ENCODE measurements at regions not wholly inside any gene's neighbourhood (a gene's known extent, or its start where the extent isn't known, plus 50 kb on each side); places are given as distances from the start of the nearest gene placed in this dataset.

GRCh38 chr14:83171761-83172160 lies 1638.1 kb upstream of the SEL1L start:
- Histone ChIP-seq H3K27me3 (ENCODE audit: insufficient read depth, poor library complexity, severe bottlenecking) (no peaks in the 10 kb centered on the region), H3K4me3 (replicated peaks; ENCODE audit: insufficient read depth, low read length) (no peak overlapping the region), H3K27ac (replicated peaks) (no peak overlapping the region)
- no peak for TF ChIP-seq POLR2AphosphoS5 (IDR thresholded peaks at IDR 0.05; ENCODE audit: low read depth)
- TF ChIP-seq, protein P1, sequence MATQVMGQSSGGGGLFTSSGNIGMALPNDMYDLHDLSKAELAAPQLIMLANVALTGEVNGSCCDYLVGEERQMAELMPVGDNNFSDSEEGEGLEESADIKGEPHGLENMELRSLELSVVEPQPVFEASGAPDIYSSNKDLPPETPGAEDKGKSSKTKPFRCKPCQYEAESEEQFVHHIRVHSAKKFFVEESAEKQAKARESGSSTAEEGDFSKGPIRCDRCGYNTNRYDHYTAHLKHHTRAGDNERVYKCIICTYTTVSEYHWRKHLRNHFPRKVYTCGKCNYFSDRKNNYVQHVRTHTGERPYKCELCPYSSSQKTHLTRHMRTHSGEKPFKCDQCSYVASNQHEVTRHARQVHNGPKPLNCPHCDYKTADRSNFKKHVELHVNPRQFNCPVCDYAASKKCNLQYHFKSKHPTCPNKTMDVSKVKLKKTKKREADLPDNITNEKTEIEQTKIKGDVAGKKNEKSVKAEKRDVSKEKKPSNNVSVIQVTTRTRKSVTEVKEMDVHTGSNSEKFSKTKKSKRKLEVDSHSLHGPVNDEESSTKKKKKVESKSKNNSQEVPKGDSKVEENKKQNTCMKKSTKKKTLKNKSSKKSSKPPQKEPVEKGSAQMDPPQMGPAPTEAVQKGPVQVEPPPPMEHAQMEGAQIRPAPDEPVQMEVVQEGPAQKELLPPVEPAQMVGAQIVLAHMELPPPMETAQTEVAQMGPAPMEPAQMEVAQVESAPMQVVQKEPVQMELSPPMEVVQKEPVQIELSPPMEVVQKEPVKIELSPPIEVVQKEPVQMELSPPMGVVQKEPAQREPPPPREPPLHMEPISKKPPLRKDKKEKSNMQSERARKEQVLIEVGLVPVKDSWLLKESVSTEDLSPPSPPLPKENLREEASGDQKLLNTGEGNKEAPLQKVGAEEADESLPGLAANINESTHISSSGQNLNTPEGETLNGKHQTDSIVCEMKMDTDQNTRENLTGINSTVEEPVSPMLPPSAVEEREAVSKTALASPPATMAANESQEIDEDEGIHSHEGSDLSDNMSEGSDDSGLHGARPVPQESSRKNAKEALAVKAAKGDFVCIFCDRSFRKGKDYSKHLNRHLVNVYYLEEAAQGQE (IDR thresholded peaks at IDR 0.05; ENCODE audit: insufficient replicate concordance, low read depth): no peak
- TF ChIP-seq SPI1 (IDR thresholded peaks at IDR 0.05; ENCODE audit: borderline replicate concordance, low read depth): no peak
- TF ChIP-seq, protein P2, sequence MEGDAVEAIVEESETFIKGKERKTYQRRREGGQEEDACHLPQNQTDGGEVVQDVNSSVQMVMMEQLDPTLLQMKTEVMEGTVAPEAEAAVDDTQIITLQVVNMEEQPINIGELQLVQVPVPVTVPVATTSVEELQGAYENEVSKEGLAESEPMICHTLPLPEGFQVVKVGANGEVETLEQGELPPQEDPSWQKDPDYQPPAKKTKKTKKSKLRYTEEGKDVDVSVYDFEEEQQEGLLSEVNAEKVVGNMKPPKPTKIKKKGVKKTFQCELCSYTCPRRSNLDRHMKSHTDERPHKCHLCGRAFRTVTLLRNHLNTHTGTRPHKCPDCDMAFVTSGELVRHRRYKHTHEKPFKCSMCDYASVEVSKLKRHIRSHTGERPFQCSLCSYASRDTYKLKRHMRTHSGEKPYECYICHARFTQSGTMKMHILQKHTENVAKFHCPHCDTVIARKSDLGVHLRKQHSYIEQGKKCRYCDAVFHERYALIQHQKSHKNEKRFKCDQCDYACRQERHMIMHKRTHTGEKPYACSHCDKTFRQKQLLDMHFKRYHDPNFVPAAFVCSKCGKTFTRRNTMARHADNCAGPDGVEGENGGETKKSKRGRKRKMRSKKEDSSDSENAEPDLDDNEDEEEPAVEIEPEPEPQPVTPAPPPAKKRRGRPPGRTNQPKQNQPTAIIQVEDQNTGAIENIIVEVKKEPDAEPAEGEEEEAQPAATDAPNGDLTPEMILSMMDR (IDR thresholded peaks at IDR 0.05; ENCODE audit: insufficient read depth, low read length): no peak
- TF ChIP-seq GABPA (IDR thresholded peaks at IDR 0.05; ENCODE audit: low read depth): no peak
- no peak for DNase-seq (ENCODE audit: low read depth in 1 of 2, low spot score in 1 of 2)

DNA sequence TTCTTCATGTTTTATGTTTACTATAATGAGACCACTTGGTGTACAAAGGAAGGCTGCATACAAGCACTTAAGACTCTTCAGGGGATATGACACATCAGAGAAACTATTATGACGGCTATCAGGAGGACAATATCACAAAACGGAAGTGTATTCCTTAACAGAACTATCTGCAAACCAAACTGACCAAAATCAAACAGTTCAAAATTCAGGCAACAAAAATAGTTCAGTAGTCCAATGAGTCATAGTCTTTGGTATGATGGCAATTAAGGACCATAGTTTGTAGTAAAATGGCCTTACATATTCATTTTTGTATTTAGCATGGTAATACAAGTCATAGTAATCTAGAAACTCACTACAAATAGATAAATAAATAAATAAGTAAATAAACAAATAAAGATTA lies 1638.7 kb upstream of the SEL1L start:
- H3K27ac ChIP-seq (replicated peaks): no peak overlapping the region
- no peak for TF ChIP-seq SPI1 (IDR thresholded peaks at IDR 0.05; ENCODE audit: borderline replicate concordance, low read depth)
- no peak for TF ChIP-seq POLR2AphosphoS5 (IDR thresholded peaks at IDR 0.05; ENCODE audit: low read depth)
- TF ChIP-seq, protein P2 (IDR thresholded peaks at IDR 0.05; ENCODE audit: insufficient read depth, low read length): no peak
- TF ChIP-seq GABPA (IDR thresholded peaks at IDR 0.05; ENCODE audit: low read depth): no peak
- TF ChIP-seq, protein P1 (IDR thresholded peaks at IDR 0.05; ENCODE audit: insufficient replicate concordance, low read depth): no peak
- DNase-seq (ENCODE audit: low read depth in 1 of 2, low spot score in 1 of 2): no peak
- no peak overlapping the region for H3K4me3 ChIP-seq (replicated peaks; ENCODE audit: insufficient read depth, low read length)
- no peaks in the 10 kb centered on the region for H3K27me3 ChIP-seq (ENCODE audit: insufficient read depth, poor library complexity, severe bottlenecking)

DNA sequence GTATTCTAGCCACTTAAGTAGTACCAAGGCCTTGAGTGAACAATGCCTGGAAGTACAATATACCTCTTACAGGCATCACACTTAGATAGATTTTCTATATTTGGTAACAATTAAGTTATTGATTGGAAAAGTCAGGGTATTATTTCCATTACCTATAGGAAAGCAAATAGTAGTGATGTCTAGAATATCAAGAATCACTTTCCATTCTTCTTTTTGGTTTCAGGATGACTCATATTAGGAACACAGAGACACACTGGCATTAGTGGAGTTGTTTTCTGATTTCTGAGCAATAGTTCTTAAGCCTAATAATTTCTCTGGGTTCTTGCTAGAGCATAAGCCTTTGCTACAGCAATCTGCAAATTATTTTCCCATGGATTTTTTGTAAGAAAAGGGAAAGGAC lies 1640.0 kb upstream of the SEL1L start:
- no peak overlapping the region for H3K4me3 ChIP-seq (replicated peaks; ENCODE audit: insufficient read depth, low read length)
- no peaks in the 10 kb centered on the region for H3K27me3 ChIP-seq (ENCODE audit: insufficient read depth, poor library complexity, severe bottlenecking)
- DNase-seq (ENCODE audit: low read depth in 1 of 2, low spot score in 1 of 2): no peak

More for the DNA sequence above, 1640.0 kb upstream of the SEL1L start:
- H3K27ac ChIP-seq (replicated peaks): no peak overlapping the region
- no peak for TF ChIP-seq POLR2AphosphoS5 (IDR thresholded peaks at IDR 0.05; ENCODE audit: low read depth)
- TF ChIP-seq, protein P2 (IDR thresholded peaks at IDR 0.05; ENCODE audit: insufficient read depth, low read length): no peak
- TF ChIP-seq, protein P1 (IDR thresholded peaks at IDR 0.05; ENCODE audit: insufficient replicate concordance, low read depth): no peak
- no peak for TF ChIP-seq SPI1 (IDR thresholded peaks at IDR 0.05; ENCODE audit: borderline replicate concordance, low read depth)
- no peak for TF ChIP-seq GABPA (IDR thresholded peaks at IDR 0.05; ENCODE audit: low read depth)
